ENCODE measurements at regions not wholly inside any gene's neighbourhood (a gene's known extent, or its start where the extent isn't known, plus 50 kb on each side); places are given as distances from the start of the nearest gene placed in this dataset.

DNA sequence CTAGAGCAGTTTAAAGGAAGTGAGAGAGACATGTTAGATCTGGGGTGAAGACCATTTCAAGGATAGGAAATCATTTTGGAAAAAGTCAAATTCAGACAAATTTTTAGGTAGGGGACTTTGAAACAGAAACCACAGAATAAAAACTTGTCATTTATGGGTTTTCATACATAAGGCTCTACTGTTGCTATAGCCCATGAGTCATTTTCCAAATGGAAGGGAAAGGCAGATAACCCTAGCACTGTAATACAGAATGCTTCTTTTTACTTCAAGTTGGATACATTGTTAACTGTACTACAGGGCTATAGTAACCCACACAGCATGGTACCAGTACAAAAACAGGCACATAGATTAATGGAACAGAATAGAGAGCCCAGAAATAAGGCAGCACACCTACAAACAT is 455.4 kb downstream of the EBF1 start:
- no peak for DNase-seq (ENCODE audit: low spot score)

DNA sequence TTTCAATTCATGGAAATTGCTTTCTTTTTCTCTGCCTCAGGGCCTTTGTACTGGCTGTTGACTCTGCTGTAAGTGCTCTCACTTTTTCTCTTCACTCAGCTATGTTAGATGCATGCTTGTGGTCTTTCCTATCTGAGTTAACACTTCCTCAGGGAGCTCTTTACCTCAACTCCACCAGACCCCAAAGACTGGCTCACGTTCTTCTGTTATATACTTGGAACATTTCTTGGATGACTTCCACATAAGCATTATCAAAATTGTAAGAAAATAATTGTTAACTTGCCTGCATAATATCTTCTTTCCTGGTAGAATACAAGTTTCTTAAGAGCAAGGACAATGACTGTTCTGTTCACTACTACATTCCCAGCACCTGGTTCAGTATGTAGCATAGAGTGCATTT is 455.9 kb downstream of the EBF1 start:
- DNase-seq (ENCODE audit: low spot score): no peak

DNA sequence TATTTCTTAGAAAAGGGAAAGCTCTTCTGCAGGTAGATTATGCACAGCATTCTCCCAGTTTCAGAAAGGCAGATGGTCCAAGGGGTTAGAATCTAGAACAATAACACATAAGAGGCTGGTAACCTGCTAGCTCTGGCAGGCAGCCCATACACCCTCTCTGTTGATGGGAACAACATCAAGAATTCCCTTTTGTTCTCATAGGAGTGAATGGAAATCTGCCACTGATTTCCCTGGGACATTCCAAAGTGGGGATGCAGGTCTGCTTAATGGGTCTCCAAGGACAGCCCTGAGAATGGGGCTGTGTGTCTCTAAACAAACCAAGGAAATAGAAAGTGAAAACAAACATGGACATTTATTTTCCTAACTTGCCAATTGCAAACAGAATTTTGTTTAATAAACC is 456.8 kb downstream of the EBF1 start:
- no peak for DNase-seq (ENCODE audit: low spot score)

DNA sequence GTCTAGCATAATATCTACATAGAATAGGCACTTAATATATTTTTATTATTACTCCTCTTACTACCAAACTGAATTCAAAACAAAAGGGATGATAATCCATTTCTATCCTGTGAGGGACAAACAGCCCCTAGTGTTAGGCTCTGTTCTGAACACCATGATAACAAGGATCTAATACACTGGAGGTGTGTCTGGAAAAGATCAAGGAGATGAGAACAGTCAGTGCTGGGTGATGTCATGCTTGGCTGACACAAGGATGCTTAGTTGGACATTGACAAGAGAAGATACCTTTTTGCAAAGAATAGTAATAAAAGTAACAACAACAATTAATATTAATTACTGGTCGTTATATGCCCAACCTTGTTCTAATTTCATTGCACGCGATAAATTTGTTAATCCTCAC is 458.7 kb downstream of the EBF1 start:
- DNase-seq (ENCODE audit: low spot score): no peak

DNA sequence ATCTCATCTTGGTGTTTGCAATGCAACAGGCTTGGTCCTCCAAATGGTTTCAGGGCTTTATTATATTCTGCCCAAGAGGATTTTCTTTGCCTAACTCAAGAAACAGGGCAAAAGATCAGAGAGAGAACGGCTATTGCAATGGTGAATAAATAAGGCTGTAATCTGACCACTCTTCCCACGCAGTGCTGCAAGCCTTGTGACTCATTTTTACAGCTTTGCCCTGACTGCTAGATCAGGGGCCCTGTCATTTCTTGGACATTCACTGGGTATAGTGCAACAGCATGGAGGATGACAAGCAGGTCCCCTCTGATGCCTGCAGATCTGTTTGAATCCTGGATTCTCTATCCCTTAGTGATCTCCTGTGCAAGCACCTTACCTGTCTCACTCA is 459.1 kb downstream of the EBF1 start:
- DNase-seq (ENCODE audit: low spot score): no peak

DNA sequence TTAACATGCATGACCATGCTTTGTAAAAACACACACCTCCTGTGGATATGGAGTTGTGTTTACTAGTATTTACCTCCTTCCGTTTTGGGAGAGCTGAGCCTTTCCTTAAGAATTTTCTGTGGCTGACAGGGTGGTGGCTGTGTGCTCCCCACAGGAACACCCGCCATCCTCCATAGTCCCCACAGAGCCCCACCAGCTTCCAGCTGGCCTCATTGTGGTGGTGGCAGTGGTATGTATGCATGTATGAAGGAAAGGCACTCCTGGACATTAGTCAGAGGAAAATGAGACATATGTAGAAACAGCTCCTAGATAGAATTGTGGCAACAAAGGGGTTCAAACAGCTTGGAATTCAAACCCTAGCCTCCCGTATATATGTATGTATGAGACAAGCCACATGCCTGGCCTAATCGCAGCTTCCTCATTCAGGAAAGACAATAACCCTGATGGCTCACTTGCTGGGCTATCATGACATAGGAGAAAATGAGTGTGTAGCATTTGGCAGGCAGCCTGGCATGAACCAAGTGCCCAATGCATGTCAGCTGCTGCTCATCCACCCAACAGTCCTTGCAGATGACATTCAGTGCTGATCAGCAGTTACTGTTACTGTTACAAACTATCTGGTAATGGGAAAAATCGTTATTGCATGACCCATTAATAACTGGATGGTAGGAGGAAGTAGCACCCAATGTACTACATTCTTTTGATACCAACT is 459.7 kb downstream of the EBF1 start:
- DNase-seq (ENCODE audit: low spot score): no peak

DNA sequence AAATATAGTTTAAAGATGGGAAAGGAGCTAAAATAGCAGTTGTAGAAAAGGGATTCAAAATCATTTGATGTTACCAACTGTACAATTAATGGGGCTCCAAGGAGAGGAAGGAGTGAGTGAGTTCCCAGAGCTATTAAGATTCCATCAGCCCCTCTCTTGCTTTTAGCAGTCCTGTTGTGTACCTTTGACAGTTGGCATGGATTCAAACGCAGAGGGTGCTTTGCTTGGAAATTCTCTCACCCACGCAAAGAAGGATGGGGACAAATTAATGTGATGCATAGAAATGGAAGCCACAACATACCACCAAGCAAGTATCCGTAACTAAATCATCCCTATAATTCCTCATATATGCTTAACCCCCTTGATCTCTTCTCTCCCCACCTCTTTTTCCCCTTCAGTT is 461.3 kb downstream of the EBF1 start:
- no peak for DNase-seq (ENCODE audit: low spot score)

DNA sequence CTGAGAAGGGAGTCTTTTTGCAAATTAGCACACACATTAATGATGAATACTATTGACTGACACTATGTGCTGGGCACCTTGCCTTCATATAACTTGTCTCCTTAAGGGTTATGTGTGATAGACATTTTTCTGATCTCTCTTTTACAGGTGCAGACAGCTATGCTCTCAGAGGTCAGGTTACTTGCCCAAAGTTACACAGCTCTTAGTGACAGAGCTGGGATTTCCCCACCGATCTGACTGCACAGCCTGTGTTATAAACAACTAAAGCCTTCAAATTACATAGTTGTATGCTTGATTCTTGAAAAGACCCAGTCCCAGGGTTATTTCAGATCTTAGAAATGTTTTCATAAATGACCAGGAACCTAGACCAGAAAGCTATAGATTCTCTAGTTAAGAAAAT is 462.7 kb downstream of the EBF1 start:
- DNase-seq (ENCODE audit: low spot score): no peak

DNA sequence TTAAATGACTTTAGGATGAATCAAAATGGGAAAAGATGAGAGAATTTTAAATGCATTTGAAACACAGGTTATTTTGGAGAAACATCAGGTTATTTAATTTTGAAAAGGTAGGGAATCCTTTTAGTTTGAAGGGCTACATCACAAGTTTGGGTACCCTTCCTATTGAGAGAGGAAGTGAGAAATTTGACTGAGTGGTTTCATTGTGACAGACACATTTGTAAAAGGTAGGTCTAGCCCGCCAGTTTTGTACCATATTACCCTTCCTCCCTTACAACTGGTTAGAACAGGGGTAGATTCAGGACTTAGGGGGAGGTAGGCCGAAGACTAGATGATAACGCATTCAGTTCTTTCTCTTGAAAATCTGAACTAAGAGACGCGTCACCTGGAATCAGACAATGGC is 464.2 kb downstream of the EBF1 start:
- DNase-seq (ENCODE audit: low spot score): no peak

DNA sequence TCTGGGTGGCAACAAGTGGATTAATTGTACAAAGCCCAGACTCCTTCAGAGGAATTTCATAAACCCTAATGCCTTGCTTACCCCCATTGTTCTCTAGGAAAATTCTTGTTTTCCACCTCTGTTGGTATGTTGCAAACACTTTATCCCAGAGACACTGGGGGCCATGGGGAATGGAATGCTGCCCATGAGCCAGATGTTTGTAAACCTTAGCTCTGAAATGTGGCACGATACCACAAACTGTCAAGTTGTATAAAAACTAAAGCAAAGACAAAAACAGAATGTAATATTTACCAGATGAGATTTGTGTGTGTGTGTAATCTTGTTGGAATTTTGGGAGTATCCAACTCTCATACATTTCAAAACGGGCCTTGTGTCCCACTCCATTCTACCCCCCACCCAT is 465.0 kb downstream of the EBF1 start:
- no peak for DNase-seq (ENCODE audit: low spot score)

DNA sequence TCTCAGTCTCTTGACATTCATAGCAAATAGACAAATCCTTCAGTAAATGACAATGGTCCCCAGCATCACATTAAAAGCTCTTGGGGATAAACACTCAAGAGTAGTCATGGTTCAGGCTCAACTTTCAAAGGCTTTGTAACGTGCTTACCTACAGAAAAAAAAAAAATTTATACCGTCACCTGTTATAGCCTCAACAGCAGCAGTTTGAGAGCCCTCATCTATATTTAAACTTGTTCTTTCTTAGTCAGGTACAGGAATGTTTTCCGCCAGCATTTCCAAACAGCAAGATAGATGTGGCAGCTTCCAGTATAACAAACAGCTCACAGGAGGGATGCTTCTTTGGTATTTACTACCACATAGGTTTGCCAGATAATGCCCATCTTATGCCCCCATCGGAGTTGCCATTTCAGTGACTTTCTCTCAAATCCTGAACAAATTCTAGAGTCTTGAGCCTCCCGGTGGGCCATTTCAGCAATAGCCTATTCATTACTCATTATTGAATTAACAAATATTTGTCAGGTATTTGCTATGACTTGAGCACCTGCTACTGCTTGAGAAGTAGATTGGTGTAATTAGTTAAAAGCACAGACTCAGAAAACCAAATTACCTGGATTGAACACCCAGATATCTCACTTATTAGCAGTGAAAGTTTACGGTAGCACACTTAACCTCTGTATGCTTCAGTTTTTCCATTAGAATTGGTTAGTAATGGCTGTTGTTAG is 470.0 kb downstream of the EBF1 start:
- DNase-seq (ENCODE audit: low spot score): no peak

DNA sequence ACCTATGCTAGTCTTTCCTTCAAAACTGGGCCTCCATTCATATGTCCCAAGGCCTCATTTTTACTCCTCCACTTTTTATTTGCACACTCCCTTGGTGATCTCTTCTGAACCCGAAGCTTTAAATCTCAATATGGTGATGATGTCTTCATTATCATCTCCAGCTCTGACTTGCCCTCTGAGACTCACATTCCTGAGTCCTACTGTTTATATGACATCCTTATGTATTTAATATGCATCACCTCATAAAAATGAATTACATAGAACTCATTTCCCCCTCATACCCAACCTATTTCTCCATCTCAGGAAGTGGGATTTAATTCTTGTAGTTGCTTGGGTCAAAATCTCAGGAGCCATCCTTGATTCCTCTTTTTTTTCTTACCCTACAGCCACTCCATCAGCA is 473.0 kb downstream of the EBF1 start:
- no peak for DNase-seq (ENCODE audit: low spot score)

DNA sequence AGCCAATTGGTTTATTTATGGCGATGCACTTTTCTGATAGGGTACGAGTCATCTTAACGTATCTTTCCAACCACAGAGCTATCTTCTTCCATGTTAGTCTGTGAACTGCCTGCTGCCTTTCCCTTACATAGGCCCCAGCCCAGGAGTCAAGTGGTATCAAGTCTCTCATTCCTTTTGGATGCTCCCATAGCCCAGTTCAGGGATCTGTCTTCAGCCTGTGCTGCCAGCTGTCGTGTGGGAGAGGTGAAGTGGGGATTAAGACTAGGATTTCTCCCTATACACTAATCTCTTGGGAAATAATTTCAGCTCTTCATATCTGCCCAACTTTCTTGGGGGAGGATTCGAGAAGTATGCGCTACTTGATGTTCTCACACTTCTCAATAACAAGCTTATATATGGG is 475.7 kb downstream of the EBF1 start:
- DNase-seq (ENCODE audit: low spot score): no peak

DNA sequence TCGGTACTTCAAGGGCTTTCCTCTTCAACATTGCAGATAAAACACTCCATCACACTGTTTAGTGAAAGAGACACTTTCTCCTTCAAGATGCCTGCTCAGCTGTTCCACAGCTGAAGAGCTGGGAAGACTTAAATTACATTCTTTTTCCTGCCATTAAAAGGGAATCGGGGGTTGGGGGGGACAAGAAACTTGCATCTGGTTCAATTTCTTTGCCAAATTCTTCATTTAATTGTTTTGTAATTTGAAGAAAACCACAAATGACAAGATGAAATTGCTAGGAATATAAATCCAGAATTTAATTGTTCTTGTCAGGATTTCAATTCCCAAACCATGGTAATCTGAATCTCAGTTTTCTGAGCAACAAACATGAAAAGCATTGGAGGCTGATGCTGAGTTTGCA is 478.3 kb downstream of the EBF1 start:
- no peak for DNase-seq (ENCODE audit: low spot score)

DNA sequence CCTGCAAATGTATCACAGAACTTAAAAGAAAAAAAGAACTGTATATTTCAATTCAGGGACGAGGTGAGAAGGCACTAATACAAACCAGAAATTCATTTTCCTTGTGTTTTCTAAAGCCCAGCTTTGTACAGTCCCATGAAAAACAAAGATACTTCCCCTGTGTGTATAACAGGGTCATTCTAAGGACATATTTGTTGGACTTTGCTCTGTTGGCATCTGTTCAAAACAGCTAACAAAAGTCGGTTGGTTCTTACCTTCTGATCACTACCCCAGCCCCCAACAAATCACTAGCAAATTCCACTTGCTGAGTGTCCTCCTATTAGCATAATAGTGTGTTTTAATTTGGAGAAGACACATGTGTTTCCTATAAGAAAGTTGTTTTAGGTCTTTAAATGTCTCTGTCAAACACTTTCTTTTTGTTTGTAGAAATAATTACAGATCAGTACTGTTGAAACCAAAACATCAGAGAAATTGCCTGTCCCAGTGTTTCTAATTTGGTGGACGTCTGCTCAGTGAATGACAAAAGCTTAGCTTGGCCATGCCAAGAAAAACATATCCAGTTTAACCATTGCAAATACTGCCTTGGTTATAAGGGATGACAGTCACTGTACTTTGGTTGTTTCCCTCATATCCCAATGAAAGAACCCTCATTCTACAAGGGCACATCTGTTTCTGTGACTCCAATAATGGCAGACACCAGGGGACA is 480.5 kb downstream of the EBF1 start:
- DNase-seq (ENCODE audit: low spot score): no peak

DNA sequence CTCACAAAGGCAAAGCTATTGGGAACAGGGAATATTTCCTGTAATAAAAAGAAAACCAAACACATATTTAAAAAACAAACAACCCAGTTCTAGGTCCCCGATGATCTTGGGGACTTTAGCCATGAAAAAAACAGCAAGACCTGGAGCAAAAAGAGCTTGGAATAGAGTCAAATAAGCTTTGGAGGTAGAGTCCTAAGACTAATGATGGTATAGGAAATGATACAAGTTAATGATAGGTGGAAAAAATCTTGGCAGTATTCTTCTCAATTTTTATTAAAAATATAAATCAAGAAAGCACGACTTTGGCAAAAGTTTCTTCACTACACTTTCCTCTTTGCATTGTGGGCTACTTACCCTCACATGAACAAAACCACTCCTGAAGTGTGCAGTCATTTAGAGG is 481.5 kb downstream of the EBF1 start:
- DNase-seq (ENCODE audit: low spot score): no peak

DNA sequence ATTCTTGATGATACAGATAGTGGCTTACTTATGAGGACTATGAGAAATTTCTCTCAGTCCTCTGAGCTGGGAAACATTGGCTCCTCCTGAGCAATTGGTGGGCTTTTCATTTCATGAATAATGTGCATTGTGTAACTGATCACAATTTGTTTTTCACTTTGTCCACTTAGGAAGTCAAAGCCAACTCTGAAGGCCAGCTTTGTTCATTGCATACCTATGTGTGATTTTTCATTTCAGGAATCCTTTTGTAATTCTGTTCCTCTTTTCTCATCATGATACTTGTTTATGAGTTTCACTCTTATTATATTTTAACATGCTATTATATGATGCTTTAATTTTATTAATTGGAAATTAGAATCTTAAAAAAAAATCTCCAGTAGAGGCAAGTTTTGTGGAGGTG is 483.0 kb downstream of the EBF1 start:
- DNase-seq (ENCODE audit: low spot score): no peak

DNA sequence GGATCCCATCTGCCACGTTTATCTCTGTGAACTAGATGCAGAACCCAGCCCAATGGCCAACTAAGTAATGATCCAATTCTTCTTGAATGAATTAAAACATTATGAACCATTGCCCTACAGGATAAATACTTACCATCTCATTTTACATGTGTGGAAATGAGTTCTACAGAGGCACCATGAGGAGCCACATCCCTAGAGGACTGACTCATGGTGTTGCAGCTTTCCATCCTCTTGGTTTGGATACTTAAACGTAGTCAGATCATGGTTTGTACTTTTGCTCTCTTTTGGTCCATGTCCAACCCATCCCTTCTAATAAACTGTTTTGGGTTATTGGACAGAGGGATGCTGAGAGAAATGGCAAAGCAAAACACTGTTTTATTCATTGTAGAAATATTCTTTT is 484.8 kb downstream of the EBF1 start:
- DNase-seq (ENCODE audit: low spot score): no peak

DNA sequence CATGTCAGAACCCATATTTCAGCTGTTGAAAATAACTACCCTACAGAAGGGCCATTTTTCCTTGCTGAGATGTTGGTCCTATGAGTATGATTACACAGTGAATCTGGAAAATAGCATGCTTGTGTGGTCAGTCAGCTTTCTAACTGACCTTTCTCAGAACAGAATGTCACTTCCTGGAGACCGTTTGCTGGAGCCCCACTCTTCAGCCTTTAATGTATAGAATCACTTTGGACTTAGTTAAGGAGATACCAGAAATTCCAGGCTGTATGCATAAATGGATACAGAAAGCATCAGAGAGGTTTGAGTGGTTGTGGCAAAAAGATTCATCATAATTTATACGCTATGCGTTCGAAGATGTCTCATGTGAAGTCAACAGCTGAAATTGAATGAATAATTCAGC is 488.1 kb downstream of the EBF1 start:
- no peak for DNase-seq (ENCODE audit: low spot score)

DNA sequence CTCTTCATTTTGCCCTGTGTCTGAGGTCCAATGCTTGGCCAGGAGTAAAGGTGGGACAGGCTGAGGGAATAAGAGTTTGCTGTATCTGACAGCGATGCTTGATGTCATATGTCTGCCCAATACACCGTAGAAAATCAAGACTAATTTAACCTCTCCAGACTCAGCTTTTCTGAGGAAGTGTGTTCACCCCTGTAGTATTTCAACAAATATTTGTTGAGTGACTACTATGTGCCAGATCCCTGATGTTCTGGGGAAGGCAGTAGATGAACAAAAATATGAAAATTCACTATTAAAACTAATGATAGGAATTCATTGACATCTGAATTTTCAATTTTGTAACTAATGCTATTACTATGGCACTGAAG is 489.7 kb downstream of the EBF1 start:
- no peak for DNase-seq (ENCODE audit: low spot score)

DNA sequence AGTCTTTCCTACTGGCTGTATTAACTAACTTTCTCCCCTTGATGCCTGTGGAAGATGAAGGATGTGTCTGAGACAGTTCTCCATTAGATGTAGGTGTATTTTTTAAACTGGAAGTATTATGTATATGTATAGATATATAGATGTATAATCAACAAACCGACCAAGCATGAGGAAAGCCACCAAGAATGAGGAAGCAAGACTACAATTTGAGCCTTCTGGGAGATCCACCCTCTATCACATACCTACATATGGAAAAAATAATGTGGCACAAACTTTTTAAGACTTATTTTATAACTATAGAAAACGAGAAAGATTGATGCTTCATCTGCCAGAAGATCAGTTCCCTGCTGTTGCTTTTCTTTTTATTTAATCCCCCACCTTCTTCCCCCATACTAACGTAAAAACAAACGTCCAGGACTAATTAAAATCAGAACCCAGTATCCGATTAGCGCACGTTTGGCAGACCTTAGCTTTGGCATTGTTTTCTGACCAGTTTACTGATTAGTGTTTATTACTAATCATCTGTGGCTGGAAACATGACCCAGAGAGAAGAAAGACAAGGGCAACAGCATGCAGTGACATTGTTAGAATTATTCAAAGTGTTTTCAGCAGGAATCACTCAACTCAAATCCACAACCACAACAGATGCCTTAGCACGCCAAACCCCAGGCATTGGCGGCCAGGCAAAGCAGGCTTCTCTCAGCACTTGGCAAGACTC is 490.2 kb downstream of the EBF1 start:
- DNase-seq (ENCODE audit: low spot score): no peak

DNA sequence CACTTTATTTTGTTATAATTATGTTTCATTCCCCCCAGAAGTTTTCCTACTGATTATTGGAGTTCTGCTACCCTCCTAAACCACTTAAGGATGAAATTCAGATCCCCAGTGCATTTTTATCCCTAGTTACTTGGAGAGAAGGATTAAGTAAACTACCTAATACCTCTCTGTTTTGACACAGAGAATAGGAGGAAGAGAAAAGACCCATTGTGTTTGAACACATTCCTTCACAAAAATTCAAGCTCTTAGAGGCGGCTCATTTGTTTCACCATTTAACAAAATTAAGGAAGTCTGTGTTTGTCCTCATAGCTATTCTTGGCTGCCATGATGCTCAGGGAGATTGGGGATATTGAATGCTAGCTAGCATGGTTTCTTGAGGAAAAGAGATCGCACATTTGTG is 492.6 kb downstream of the EBF1 start:
- DNase-seq (ENCODE audit: low spot score): no peak

DNA sequence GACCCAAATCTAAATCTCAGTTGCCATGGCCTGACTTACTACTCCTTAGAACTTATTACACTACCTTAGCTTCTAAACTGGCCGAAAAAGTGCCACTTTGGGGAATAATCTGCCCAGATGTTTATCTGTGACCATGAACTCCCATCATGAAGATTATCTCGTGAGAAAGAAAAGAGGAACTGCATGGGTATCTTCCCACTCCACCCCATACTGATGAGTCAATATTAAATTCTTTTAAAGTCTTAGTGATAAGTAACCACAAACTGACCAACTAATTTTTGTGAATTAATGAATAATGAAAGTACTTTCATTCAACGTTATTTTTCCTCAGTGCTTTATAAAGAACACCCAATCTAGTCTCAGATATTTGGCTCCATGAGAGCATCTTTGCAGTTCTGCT is 493.5 kb downstream of the EBF1 start:
- no peak for DNase-seq (ENCODE audit: low spot score)
